Ramos (cell line): ENCODE measurements at regions not wholly inside any gene's neighbourhood (a gene's known extent, or its start where the extent isn't known, plus 50 kb on each side); places are given as distances from the start of the nearest gene placed in this dataset.
"Not testable (repeated sequence)": the region's sequence is repeated elsewhere in the genome, so short reads cannot be mapped to it uniquely, and the experiment has no call there.

ENCODE experiments used
- in situ Hi-C: fragments of 300-500 bp; cut with MboI; formaldehyde crosslinking; loops from one replicate; pipeline ENCODE4 v1.14.3; 2022; ENCODE audit warnings: low sequenced_read_pairs; ENCODE audit not compliant: unreplicated experiment

- in situ Hi-C loops = no loop called here
Measured at GRCh38 chr5:106127985-106128384, 1542.8 kb downstream of the EFNA5 start.

DNA sequence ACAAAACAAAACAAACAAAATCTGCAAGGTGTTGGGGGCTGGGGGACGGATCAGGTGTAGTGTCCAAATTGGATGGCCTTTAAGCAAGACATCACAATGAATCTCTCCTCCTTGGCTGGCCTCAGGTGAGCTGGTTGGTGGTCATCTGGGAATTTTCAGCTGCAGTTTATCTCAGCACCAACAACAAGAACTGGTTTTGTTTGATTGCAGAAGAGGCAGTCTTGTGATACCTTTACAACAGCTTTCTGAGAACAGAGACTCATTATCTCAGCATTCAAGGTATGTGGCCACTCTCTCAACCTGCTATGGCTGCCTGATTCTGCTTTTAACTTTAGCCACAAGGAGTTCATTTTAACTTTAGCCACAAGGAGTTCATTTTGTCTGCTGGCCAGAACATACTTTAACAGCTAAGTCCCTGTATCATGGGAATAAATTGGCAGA, 1543.4 kb downstream of the EFNA5 start:
- in situ Hi-C loops = no loop called here

GRCh38 chr5:106121972-106122605, 1548.6 kb downstream of the EFNA5 start:
- in situ Hi-C loops = no loop called here

GRCh38 chr5:106116682-106117081, 1554.1 kb downstream of the EFNA5 start:
- in situ Hi-C loops = no loop called here

DNA sequence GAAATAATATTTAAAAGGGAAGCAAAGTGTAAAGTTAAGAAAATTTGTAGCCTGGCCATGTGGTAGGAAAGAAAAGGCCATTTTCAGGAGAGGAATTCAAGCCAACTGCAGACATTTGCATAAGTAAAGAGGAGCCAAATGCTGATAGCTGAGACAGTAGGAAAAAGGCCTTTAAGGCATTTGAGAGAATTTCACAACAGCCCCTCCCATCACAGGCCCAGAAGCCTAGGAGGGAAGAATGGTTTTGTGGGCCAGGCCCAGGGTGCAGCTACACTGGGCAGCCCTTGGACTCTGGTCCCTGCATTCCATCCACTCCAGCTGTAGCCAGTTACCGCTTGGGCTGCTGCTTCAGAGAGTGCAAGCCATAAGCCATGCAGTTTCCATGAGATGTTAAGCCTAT, 1556.8 kb downstream of the EFNA5 start:
- in situ Hi-C loops = no loop called here

DNA sequence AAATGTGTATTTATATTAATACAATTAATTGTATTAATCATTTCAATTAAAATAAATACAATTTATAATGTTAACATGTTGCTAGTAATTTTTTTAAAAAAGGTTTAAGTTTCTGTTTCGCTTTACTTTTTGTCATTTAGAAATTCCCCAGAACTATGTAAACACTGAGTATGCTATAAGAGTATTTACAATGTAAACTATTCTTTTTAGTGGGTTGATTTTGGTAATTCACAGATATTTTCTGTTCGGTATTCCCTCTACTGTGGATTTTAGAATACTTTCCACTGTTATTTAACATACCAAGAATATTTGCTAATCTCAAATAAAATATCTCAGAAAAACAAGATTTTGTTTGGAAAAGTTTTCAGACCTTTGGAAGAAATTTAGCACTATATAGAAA, 1564.4 kb downstream of the EFNA5 start:
- in situ Hi-C loops = no loop called here

- in situ Hi-C loops = no loop called here
Measured at GRCh38 chr5:106097340-106097739, 1573.4 kb downstream of the EFNA5 start.

GRCh38 chr5:106094839-106095238, 1575.9 kb downstream of the EFNA5 start:
- in situ Hi-C loops = no loop called here

- in situ Hi-C loops = no loop called here
Measured at GRCh38 chr5:106094204-106094607, 1576.5 kb downstream of the EFNA5 start.

- in situ Hi-C loops = no loop called here
Measured at GRCh38 chr5:106093134-106093533, 1577.6 kb downstream of the EFNA5 start.

GRCh38 chr5:106092455-106092854, 1578.3 kb downstream of the EFNA5 start:
- in situ Hi-C loops = no loop called here

DNA sequence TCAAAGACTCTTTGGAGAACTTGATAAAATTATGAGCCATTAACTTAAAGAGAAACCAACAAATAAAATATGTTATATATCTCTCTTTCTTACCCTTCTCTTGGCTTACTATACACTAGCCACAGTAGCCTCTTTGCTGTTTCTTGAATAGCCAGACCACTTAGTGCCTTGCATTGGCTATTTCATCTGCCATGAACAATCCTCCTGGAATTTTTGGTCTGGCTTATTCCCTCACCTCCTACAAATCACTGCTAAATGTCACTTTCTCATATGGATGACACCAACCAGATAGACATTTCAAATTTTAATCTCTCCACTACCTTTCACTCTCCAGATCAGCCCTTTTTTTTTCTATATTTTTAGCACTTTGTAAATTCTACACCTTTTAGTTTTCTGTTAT, 1581.7 kb downstream of the EFNA5 start:
- in situ Hi-C loops = no loop called here

DNA sequence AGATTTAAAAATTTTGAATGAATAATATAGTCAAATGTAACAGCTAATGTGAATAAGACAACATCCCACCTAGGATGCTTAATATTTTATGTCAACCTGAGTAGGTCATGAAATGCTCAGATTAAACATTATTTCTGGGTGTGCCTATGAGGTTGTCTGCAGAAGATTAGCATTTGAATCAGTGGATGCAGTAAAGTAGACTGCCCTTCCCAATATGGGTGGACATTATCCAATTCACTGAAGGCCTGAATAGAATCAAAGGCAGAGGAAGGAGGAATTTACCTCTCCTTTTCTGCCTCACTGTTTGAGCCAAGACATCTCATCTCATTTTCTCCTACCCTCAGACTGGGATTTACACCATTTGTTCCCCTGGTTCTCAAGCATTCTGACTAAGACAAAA, 1582.3 kb downstream of the EFNA5 start:
- in situ Hi-C loops = no loop called here

DNA sequence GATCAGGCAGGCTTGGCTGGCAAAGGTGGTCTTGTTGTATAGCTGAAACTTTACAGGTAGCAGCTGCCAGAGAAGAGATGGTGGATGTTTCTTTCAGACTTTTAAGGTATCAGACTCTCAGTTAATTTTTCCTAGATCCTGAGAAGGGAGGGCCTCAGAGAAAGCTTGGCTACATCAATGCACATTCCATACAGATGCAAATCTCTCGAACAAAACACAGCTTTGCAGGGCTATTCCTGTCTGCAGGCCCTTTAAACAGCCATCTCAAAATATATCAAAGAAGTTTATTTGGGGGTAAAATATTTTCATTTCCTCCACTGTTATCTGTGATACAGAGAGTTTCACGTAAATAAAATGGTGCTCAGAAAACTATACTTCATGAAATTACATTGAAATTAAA, 1584.4 kb downstream of the EFNA5 start:
- in situ Hi-C loops = no loop called here

- in situ Hi-C loops = no loop called here
Measured at GRCh38 chr5:106085556-106085955, 1585.2 kb downstream of the EFNA5 start.

DNA sequence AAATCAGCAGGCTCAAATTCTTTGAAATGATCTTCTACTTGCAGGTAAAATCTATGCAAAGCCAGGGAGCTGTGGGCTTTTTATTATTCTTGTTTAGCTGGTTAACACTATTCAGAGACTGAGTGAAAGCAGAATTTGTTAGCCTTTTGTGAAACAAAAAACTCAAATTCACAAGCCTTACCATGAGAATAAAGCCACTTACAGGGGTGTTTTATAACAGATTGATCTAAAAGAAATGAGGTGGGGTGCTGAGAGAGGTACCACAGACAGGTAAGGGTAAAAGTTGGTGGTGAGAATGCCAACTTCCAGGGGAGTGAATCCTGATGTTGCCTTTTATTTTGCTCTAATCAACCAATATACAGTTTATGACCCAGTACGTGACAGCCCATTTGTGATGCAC, 1585.6 kb downstream of the EFNA5 start:
- in situ Hi-C loops = no loop called here

- in situ Hi-C loops = no loop called here
Measured at GRCh38 chr5:106080535-106080934, 1590.2 kb downstream of the EFNA5 start.

DNA sequence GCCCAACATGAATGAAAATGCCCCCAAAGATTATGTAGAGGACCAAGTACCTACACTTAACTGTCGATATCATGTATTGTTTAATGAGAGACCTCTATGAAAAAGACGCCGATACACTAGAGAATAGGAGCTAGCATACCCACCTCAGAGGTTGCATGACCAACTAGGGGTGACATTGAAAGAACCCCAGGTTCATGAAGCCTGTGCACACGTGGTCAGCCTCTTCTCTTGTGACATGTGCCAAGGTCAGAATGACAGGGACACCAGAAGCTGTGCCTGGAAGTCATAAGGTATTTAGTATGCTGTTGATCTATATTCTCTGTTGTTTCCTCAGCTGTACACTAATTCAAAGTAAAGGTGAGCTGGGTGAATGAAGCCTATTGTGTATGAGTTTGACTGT, 1594.1 kb downstream of the EFNA5 start:
- in situ Hi-C loops = no loop called here

DNA sequence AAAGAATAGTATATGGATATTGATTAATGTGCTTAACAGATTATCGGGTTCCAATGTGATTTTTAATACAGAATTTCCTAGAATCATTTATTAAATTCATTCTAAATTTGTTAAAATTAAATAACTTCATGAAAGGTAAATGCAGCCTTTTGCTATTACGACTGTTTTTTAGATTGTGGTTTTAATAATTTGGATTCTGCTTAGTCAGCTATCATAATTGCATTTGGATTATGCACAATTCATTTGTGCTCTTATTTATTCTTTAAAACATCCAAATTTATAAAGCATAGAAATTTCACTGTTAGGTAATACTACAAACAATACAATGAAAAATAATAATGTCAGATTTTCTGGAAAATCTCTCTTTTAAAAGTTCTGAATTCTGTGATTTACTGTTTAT, 1598.5 kb downstream of the EFNA5 start:
- in situ Hi-C loops = no loop called here

DNA sequence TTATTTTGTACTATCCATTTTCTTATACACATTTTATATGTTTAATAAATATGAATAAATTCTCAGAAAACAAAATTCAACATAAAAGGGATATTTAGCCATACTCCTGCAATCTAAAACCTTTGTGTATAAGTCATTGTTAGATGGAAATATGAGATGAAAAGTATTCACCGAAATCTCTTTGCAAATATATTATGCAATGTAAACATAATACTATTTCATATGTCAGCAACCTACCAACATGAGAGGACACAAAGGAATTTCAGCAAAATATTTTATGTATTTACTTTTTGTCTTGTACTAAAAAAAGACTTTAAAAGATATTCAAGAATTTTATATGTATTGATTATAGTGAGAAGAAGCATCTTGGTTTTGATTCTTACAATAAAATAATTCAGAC, 1623.4 kb downstream of the EFNA5 start:
- in situ Hi-C loops = no loop called here

GRCh38 chr5:106032069-106032468, 1638.7 kb downstream of the EFNA5 start:
- in situ Hi-C loops = not testable (repeated sequence)

GRCh38 chr5:106028314-106028713, 1642.4 kb downstream of the EFNA5 start:
- in situ Hi-C loops = no loop called here

DNA sequence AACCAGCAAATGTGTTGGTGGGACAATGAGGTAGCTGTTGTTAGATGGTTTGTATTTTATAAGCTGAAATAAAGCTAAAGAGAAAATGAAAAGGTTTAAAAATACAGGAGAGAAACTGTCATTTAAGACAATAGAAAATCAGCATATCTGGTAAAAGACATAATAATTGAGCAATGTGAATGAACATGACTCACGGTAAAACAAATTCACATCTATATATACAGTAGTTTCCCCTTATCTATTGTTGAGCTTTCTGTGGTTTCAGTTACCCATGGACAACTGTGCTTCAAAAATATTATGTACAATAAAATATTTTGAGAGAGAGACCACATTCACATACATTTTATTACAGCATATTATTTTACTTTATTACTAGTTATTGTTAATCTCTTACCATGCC, 1649.8 kb downstream of the EFNA5 start:
- in situ Hi-C loops = no loop called here
